Pons (tissue), 1 donor: ENCODE measurements at regions not wholly inside any gene's neighbourhood (a gene's known extent, or its start where the extent isn't known, plus 50 kb on each side); places are given as distances from the start of the nearest gene placed in this dataset.
"Not testable (repeated sequence)": the region's sequence is repeated elsewhere in the genome, so short reads cannot be mapped to it uniquely, and the experiment has no call there.

Experiments
- DNase-seq: peaks from one replicate; pipeline ENCODE4 v3.0.0-alpha.2; 2016; ENCODE audit warnings: low spot score

DNA sequence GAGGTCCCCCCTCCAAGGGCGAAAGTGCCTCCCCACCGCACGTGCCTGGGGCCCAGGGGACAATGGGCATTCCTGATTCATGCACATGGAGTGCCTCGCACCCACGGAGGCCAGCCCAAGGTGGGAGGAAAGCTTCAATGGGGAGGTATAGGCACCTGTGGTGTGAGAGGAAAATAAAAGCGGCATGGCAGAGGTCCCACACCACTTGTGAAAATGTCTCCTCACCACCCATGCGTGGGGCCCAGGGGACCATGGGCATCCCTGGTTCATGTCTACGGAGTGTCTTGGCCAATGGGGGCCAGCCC lies 384.7 kb downstream of the ALG10 start:
- DNase-seq = no peak

DNA sequence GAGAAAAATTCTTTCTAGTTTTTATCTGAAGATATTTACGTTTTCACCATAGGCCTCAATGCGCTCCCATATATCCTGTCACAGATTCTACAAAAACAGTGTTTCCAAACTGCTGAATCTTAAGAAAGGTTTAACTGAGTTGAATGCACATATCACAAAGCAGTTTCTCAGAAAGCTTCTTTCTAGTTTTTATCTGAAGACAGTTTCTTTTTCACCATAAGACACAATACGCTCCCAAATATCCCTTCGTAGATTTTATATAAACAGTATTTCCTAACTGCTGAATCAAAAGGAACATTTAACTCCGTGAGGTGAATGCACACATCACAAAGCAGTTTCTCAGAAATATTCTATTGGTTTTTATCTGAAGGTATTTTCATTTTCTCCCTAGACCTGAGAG lies 385.5 kb downstream of the ALG10 start:
- DNase-seq = no peak

DNA sequence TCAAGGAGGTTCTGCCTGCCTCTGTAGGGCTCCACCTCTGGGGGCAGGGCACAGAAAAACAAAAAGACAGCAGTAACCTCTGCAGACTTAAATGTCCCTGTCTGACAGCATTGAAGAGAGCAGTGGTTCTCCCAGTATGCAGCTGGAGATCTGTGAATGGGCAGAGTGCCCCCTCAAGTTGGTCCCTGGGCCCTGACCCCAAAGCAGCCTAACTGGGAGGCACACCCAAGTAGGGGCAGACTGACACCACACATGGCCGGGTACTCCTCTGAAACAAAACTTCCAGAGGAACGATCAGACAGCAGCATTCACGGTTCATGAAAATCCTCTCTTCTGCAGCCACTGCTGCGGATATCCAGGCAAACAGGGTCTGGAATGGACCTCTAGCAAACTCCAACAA lies 409.2 kb downstream of the ALG10 start:
- not testable (repeated sequence) for DNase-seq
